ENCODE measurements at regions not wholly inside any gene's neighbourhood (a gene's known extent, or its start where the extent isn't known, plus 50 kb on each side); places are given as distances from the start of the nearest gene placed in this dataset.

DNA sequence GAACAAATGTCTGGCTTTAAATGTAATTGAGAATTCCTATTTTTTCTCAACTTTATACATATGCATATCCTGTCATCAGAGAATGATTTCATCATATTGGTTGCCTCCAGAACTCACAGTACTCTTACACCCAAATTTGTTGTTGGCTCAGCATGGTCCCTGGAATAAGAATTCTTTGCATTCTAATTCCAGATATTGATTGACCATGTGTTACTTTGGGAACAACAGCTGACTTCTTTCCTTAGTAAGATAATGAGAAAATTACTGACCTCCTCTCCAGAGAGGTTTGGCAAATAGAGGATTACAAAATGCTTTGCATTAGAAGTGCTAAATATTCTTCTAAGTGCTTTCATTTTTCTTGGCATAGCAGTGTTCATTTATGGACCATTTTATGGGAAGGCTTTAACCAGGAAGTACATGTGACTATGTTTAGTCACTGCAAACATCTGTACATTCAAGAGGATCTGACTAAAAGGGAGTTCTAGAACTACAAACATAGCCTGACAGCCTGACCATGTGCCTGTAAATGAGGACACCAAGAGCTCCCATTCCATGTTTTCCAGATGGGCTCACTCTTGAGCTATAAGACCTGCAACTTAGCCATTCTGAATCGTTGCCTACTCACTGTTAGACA is 391.6 kb upstream of the DPPA4 start:
- Mint-ChIP-seq H3K4me1 (ENCODE audit: low read depth, unreplicated experiment) (peaks cover 14% of the 10 kb centered on the region), H3K36me3 (ENCODE audit: unreplicated experiment) (no peaks in the 10 kb centered on the region), H3K4me3 (ENCODE audit: unreplicated experiment) (no peak overlapping the region), H3K27me3 (ENCODE audit: unreplicated experiment) (peaks cover 2% of the 10 kb centered on the region), H3K9me3 (ENCODE audit: unreplicated experiment) (peaks cover 6% of the 10 kb centered on the region), H3K27ac (ENCODE audit: unreplicated experiment) (peak overlapping the region; percentile 90)
- TF ChIP-seq CTCF (IDR thresholded peaks at IDR 0.05; ENCODE audit: partially characterized antibody, unreplicated experiment) = no peak
- DNase-seq = no peak

GRCh38 chr3:109731639-109732473 is 394.5 kb upstream of the DPPA4 start:
- peak; percentile 95 for TF ChIP-seq CTCF (IDR thresholded peaks at IDR 0.05; ENCODE audit: partially characterized antibody, unreplicated experiment)
- H3K27ac Mint-ChIP-seq (ENCODE audit: unreplicated experiment) = no peak overlapping the region
- peaks cover 12% of the 10 kb centered on the region for H3K9me3 Mint-ChIP-seq (ENCODE audit: unreplicated experiment)
- H3K36me3 Mint-ChIP-seq (ENCODE audit: unreplicated experiment) = peaks cover 11% of the 10 kb centered on the region
- peak; percentile 54 for DNase-seq
- H3K27me3 Mint-ChIP-seq (ENCODE audit: unreplicated experiment) = peaks cover 3% of the 10 kb centered on the region
- H3K4me3 Mint-ChIP-seq (ENCODE audit: unreplicated experiment) = no peak overlapping the region
- H3K4me1 Mint-ChIP-seq (ENCODE audit: low read depth, unreplicated experiment) = peaks cover 14% of the 10 kb centered on the region

DNA sequence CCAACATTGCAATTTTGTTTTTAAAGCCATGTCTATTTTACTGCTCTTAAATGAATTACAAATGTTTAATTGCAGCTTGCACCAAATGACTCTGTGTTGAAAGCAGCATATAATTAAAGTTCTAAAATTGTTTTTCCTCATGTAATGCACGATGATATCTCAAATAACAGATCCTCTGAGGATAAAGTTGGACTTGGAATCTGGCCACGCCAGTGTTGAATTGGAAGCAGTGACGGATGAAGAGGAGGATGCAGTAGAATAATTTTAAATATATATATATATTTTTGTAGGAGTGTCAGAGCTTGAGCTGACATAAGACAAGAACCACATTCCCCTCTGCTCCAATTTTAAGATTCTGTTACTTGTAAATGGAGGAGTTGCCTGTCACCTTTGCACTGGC is 406.6 kb upstream of the DPPA4 start:
- Mint-ChIP-seq H3K27me3 (ENCODE audit: unreplicated experiment) (peaks cover 2% of the 10 kb centered on the region), H3K9me3 (ENCODE audit: unreplicated experiment) (peaks cover 3% of the 10 kb centered on the region), H3K4me1 (ENCODE audit: low read depth, unreplicated experiment) (peaks cover 6% of the 10 kb centered on the region), H3K27ac (ENCODE audit: unreplicated experiment) (no peak overlapping the region), H3K36me3 (ENCODE audit: unreplicated experiment) (no peaks in the 10 kb centered on the region), H3K4me3 (ENCODE audit: unreplicated experiment) (no peak overlapping the region)
- TF ChIP-seq CTCF (IDR thresholded peaks at IDR 0.05; ENCODE audit: partially characterized antibody, unreplicated experiment) = no peak
- no peak for DNase-seq

- Mint-ChIP-seq H3K27ac (ENCODE audit: unreplicated experiment) (no peak overlapping the region), H3K4me3 (ENCODE audit: unreplicated experiment) (no peak overlapping the region), H3K4me1 (ENCODE audit: low read depth, unreplicated experiment) (no peaks in the 10 kb centered on the region), H3K27me3 (ENCODE audit: unreplicated experiment) (no peaks in the 10 kb centered on the region), H3K36me3 (ENCODE audit: unreplicated experiment) (no peaks in the 10 kb centered on the region), H3K9me3 (ENCODE audit: unreplicated experiment) (peaks cover 4% of the 10 kb centered on the region)
- no peak for TF ChIP-seq CTCF (IDR thresholded peaks at IDR 0.05; ENCODE audit: partially characterized antibody, unreplicated experiment)
- no peak for DNase-seq
Measured at GRCh38 chr3:109772520-109772919, 435.2 kb upstream of the DPPA4 start.

DNA sequence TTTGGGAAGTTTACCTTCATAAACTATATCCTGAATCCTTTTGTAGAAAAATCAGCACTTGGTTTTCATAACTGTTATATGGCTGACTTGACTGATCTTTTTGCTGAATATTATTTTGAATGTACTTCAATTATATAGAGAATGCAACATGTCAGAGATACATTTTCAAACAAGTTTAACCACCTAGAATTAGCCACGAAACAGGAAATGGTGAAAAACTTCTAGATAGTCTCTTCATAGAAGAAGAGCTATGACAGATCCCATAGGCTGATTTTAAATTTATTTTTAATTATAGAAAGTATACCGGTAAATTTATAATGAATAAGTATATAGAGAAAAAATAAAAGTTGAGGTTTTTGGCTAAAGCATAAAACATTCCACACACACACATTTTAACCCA is 436.8 kb upstream of the DPPA4 start:
- Mint-ChIP-seq H3K36me3 (ENCODE audit: unreplicated experiment) (peaks cover 2% of the 10 kb centered on the region), H3K9me3 (ENCODE audit: unreplicated experiment) (peaks cover 7% of the 10 kb centered on the region), H3K4me3 (ENCODE audit: unreplicated experiment) (no peak overlapping the region), H3K27me3 (ENCODE audit: unreplicated experiment) (no peaks in the 10 kb centered on the region), H3K27ac (ENCODE audit: unreplicated experiment) (no peak overlapping the region), H3K4me1 (ENCODE audit: low read depth, unreplicated experiment) (no peaks in the 10 kb centered on the region)
- TF ChIP-seq CTCF (IDR thresholded peaks at IDR 0.05; ENCODE audit: partially characterized antibody, unreplicated experiment) = no peak
- DNase-seq = no peak
